NCI-H1930 (cell line): ENCODE measurements at regions not wholly inside any gene's neighbourhood (a gene's known extent, or its start where the extent isn't known, plus 50 kb on each side); places are given as distances from the start of the nearest gene placed in this dataset.
"Not testable (repeated sequence)": the region's sequence is repeated elsewhere in the genome, so short reads cannot be mapped to it uniquely, and the experiment has no call there.

Source experiments
- DNase-seq, 2 experiments: peaks; one replicate each; lab custom pipeline; 2025; lab: John Stamatoyannopoulos, UW

DNA sequence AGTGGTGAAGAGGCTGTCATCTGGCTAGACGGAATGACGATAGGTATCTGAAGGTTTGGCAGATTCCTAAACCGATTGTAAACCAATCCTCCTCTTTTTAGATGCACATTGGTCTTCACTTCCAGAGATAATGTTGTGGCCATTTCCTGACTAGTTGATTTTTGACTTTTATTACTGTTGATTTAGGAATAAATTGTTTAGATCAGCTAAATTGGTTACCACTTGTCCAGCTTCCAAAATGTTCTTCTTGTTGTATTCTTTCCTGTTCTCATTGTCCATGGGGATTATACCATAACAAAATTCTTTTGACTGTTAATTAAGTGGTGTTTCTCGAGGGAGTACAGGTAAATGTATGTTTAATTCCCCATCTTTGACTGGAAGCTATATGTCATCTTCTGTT, 119.7 kb downstream of the MACROH2A1 start:
- DNase-seq, result no peak

DNA sequence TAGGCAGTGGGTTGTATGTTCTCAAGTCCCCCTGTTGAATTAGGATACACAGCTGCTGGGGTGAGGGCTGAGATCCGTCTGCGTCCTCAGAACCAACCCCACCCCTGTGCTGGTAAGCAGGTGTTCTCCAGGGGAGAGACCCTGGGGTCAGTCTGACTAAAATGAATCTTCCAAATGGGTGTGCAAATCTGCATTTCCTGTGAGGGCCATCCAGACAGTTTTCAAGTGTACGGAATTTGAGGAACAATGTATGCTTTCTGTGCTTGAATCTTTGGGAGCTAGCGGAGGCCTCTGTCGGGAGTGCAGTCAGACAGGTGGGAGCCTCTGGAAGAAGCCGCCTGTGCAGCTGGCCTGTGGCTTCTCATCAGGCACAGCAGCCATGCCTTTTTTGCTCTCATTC, 122.9 kb downstream of the MACROH2A1 start:
- no peak for DNase-seq

DNA sequence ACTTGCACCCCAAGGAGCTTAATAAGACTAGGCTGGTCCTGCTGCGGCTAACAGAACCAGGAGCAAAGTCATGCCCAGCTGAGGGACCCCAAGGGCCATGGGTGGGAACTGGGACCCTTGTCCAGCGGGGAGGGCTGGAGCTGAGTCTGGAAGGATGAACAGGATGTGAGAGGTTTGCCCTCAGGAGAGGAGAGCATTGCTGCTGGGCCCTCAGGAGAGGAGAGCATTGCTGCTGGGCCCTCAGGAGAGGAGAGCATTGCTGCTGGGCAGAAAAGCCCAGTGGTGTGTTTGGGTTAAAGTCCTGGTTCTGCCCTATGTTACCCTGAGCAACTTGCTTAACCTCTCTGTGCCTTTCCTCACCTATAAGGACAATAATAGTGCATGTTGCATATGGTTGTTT, 125.8 kb downstream of the MACROH2A1 start:
- DNase-seq, result no peak

DNA sequence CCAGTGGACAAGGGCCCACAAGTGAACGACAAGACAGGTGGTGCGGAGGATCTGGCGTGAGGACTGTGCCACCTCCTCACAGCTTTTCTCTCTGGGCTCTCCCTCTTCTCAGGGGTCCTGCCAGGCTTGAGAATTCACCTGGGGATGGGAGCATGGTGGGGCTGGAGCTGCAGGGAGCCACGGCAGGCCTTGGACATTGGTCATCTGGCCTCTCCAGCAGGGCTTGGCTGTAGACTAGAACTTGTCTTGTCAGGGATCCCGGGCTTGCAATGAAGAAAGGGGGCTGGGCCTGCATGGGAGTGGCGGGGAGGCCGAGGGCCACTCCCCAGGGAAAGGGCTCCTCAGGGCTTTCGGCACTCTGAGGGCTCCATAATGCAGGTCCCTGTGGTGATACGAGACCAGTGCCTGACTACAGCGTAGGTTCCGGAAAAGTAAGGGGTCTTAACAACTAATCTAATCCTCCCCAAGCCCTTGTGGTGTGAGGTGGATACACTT, 126.7 kb downstream of the MACROH2A1 start:
- DNase-seq, result no peak

DNA sequence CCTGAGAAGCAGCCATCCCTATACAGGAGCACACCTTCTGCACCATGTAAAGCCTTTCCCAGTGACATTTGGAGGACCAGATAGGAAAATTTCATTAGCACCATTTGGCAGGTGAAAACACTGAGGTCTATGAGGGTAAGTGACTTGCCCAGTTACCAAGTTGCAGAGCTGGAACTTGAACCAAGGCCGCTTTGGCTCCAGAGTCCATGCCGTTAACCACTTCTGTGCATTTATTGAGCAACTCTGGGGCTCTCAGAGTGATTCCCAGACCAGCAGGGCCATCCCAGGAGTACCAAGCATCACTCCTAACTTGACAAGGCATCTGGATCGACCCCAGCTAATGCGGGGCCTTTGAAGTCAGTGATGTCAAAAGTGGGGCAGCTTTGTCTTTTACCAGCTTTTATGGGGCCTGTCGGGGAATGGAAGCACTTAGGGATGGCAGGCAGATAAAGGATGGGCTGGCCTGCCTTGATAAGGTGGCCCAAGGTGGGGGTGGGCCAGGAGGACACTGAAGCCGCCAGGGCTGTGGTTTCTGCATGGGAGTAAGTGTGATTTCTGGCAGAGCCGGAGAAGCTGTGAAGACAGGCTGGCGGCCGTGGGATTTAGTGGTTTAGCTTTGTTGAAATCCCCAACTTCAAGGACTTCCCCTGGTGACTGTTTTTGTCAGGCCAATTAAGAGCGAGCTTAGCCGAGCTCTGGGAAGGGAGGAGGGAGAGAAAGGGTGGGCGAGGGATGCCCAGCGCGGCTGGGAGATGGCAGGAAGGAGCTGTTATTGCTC, 127.3 kb downstream of the MACROH2A1 start:
- DNase-seq, result no peak

DNA sequence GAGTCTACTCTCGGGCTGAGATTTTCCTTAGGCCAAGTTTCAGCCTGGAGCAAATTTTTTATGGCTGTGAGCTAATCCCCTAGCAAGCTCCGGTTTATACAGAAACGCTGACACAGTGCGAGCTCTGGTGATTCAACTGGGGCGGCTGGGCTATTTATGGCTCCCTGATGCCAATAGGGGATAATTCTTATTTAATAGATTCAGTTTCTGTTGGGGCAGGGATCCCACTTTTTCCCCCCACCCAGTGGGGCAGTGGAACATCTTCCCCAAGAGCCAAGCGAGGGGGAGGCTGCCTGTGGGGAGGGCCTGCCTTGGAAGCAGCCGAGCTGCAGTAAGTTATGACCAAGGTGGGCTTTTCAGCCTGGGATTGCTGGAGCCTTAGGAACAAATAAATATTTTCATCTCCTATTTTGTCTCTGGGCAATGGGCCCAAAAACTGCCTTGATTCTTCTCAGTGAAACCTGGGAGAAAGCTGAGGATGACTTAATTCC, 129.1 kb downstream of the MACROH2A1 start:
- DNase-seq, result no peak

DNA sequence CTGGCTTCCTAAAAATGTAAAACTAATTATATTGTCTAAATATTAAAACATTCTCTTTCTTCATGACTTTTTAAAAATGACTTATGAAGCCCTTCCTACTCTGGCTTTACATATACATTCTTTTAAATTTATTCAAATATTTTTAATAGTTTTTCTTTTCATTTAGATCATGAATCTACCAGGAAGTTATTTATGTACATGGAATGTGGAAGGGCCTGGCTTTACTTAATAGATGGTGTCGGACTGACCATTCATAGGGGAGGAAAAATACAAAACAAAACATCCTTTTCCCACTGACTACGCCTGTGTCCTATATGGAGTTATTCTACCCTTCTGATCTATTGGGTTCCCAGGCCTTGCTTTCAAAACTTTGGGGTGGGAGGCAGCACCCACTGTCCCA, 129.8 kb downstream of the MACROH2A1 start:
- no peak for DNase-seq

DNA sequence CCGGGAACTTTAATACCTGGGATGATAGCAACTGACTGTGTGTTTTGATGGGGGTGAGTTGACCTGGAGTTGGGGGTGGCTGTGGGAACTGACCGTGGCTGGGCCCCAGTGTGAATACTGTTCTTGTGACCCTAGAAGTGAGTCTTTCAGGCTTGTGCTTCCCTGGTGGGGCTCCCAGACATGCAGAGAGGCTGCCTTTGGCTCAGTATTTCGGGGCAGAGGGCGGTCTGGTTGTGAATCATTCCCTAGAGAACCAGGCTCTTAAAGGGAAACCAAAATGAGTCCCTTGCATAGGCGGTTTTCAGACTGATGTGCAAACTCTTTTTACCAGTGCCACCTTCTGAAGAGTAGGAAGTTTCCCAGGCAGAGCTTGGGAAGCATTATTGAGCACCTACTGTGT, 132.1 kb downstream of the MACROH2A1 start:
- DNase-seq, result no peak

DNA sequence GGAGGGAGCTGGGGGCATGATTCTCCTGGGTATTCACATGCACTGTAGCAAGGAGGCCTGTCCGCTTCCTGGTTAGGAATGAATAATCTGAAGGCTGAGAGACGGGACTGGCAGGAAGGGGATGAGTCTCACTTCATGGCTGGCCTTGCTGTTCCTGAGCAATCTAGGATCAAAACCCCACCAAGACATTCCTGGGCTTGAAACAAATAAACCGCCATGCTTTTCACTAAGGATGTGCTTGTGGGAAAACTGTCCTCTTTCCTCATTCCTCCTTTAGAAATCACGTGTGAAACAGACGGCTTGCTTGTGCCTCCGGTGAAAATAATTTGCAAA, 132.8 kb downstream of the MACROH2A1 start:
- no peak for DNase-seq

DNA sequence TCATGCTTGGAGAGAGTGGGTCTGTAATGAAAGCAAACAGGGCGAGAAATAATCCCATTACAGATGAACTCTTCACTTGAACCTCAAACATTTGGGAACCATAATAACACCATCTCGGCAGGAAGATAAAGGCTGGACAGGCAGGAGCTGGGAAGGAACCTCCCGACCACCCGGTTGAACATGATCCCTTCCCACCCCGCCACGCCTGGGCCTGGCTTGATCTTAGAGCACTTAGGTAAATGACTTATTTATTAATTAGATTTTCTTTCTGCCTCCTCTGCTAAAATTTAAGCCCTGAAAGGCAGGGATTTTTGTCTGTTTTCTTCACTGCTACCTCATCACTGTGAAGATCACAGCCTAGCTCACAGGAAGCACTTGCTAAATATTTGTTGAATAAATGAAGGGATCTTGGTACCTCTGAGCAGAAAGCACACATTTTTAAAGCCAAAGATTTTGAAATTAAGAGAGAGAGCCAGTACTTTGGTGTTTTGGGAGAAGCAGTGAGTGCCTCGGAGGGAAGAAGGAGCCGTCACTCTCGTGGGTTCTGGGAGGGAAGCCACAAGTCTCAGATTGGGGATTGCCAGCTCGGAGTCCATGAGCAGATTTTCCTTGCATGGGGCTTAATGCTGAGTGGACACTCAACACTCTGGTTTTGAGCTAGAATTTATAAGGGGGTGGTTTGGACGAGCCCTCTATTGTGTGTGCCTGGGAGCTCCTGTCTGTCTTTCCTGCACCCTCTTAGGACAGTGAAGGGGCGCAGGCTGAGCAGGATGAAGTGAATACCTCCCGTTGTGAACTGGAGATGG, 133.3 kb downstream of the MACROH2A1 start:
- DNase-seq, result no peak

DNA sequence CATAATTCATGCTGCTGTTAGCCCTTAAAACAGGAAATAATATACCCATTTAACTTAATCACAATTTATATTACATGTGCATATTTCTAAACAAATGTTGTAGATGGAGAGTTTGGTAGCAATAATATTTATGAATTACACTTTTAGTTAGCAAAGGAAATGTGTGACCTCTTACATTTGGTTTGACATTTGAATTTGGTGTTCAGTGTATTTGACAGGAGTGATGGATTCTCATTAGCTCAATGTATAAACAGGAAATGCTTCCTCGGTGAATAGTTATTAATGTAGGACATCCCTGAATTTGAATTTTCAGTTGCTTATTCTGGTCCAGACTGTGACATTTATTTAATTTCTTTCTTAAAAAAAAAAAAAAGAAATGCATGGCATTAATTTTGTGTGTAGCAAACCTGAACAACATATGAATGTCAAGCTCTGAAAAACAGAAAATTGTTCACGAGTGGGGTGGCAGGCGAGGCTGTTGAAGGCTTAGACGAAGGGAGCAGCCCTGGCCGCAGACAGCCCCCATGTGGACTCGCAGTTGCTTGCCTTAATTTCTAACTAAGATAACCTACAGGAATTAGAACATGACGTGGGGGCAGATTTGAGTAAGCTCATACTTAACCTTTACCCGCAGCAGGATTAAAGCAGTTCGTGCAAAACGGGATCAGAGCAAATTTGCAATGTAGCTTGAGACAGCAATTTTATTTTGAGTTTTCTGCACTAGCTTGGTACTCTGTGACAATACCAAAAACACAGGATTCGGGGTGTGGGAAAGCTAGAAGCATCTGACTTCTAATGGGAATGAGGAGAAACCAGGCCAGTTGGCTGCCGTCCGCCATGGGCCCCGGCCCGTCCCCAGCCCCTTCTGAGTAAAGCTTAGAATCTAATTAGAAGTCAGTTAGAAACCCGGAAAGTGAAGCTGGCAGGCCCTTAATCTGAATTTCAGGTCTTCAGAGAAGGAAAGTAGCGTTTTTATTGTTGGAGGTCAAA, 134.3 kb downstream of the MACROH2A1 start:
- no peak for DNase-seq

DNA sequence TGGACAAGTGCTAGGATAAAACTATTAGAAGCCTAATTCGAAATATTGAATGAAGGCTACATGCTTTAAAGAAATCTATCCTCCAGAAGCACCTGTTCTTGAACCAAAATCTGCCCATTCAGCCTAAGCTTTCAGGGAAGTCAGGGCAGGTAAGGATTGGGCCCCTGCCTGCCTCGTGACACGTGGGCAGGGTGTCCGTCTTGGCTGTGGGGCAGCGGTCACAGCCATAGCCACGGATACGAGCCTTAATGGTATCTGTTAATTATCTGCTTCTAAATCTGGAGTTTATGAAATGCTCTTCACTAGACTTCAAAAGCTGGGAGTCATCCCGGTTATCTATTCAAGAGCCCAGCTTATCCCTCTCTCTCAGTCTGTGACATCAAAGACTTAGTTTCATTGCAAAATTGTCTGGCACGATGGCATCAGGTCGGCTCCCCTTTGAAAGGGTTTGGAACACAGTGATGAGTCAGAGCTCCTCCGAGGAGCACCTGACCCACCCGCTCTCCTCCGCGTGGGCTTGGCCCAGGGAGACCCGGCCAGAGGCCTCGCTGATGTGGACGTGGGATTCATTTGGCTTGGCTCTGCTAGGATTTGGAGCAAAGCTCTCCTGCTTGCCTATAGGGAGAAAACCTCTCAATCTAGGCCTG, 135.9 kb downstream of the MACROH2A1 start:
- no peak for DNase-seq

DNA sequence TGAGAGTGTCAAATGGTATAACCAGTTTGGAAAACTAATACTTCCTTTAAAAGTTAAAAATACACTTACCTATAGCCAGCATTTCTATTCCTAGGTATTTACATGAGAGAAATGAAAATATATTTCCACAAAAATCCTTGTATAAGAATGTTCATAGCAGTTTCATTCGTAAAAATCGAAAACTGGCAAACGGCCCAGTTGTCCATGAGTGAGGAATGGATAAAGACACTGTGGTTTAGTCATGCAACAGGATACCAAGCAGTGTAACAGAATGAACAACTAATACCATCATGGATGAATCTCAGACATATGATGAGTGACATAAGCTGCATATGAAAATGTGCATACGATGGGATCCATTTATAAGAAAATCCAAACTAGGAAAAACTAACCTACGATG, 136.7 kb downstream of the MACROH2A1 start:
- no peak for DNase-seq

DNA sequence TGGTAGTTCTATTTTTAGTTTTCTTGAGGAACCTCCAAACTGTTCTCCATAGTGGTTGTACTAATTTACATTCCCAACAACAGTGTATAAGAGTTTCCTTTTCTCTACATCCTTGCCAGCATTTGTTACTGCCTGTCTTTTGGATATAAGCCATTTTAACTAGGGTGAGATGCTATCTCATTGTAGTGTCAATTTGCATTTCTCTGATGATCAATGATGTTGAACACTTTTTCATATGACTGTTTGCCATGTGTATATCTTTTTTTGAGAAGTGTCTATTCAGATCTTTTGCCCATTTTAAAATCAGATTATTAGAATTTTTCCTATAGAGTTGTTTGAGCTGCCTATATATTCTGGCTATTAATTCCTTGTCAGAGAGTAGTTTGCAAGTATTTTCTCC, 138.9 kb downstream of the MACROH2A1 start:
- DNase-seq, result not testable (repeated sequence)

DNA sequence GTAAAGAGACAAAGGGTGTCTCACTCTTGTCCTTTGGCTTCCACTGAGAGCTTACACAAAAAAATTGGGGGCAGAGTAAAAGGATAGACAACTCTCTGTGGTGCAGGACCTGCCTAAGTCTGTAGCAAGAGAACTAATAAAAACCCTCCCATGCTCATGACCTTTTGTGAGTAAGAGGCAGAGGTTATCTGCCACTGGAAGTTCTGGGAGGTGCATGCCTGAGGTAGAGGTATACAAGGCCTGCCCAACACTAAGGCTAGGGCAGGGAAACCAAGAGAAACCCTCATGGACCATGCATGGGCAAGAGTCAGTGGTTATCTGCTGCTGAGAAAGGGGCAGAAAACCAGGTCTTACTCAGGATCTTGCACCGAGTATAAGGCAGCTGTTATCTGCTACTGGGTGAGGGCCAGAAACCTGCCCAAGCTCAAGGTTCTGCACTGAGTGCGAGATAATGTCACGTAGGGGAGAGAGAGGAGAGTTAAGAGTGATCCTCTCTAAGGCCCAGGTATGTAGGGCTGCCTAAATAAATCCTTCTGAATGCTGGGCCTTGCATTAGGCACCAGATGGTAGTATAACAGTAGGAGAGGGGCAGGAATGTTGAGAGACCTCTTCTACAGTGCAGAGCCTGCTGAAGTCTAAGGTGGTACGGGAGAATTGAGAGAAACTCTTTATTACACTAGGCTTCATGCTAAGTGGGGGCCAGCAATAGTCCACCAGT, 143.4 kb downstream of the MACROH2A1 start:
- no peak for DNase-seq

DNA sequence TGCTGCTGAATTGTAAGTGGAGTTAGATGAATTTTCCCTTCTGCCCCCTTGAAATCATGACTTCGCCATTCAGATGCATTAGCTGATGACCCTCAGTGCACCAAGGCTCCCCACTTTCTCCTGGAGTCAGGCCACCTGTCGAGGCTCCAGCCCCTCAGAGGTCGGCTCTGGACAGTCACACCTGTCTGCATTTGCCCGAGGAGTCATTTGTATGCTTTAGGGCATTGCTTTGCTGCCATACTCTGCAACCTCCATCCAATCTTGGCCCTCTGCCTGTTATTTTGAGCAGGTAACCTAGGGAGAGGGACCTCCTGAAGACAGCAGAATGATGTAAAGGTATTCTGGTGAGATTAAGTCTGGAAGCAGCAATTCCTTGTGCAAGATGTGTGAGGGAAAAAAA, 144.8 kb downstream of the MACROH2A1 start:
- no peak for DNase-seq

DNA sequence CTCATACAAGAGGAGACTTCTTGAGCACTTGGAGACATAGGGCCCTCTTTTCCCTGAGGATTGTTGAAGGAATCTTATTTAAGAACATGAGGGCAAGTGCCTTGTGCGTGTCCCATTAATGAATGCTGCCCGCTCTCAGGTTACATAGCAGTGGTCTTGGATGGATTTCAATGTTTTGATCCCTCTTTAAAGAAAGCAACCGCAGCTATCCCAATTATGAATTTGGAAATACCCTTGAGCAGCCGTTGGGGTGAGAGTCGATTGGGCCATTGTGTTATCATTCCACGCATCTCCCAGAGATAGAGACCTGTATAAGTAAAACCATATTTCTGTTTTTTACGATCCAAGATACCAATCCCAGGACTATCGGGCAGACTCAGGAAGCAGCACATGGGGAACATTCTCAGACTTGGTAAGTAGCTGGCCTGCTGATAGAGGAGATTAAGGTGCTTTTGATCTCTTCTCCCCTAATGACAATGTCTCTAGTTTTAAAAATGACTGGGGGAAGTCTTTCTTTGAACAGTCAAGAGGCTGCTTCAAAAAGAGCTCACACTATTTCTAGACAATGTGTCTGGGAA, 145.3 kb downstream of the MACROH2A1 start:
- DNase-seq, result no peak

DNA sequence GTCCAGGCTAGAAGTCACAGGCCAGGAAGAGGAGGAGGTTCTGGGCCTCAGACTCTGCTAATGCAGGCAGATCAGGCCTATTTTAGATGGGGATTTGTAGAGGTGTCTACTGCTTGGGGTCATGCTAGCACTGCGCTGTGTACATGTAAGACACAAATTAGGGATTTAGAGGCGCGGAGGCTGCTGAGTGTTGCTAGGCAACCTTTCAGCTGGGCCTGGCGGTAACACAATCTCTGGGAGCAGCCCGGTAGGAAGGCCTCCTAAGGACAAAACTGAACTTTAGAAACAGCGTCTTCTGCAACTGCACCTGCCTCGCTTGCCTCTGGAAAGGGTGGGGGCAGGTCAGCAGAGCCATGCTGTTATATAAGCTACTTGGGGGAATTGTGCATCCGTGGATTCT, 147.9 kb downstream of the MACROH2A1 start:
- no peak for DNase-seq

DNA sequence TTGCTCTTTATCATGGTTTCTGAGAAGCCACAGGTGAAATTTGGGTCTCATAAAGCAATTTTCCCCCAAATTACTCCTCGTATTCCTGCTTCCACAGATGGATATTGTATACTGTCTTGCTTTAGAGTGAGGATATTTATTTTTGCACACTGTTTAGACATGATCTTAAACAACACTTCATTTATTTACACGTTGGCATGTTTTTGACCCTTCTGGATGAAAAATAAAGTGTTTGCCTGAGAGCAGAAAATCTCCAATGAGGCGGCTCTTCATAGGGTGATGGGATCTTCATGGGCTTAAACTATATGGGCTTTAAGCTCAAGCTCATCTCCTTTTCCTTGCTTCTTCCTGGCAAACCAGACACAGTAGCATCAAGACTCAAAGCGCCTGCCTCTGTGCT, 148.4 kb downstream of the MACROH2A1 start:
- no peak for DNase-seq

DNA sequence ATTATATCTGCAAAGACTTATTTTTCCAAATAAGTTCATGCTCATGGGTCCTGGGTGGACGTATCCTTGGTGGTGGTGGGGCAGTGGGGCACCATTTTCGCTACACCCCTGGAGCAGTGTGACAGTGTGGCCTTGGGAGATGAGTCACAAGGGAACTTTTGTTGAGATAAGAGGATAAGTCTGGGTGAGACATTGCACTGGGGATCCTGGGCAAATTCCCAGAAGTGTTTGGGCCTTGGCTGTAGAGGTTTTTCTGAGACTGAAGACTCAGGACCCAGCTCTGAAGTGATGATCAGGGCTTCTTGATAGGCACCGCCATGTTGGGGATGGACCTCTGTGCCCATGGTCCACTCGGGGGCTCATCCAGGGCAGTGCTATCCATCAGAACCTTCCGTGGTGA, 149.4 kb downstream of the MACROH2A1 start:
- no peak for DNase-seq
